Epithelial cell of esophagus (primary cell): ENCODE measurements at regions not wholly inside any gene's neighbourhood (a gene's known extent, or its start where the extent isn't known, plus 50 kb on each side); places are given as distances from the start of the nearest gene placed in this dataset.
A peak's percentile ranks its signal among the peaks of the same experiment; 100 is the strongest.

Experiments
- DNase-seq: peaks from one replicate; pipeline ENCODE4 v3.0.0; 2010; ENCODE audit warnings: low read depth
- H3K4me3 ChIP-seq: 2 replicates; pipeline ENCODE4 v1.5.1; 2011; ENCODE audit warnings: mild to moderate bottlenecking, low read length, control low read depth
- TF ChIP-seq, protein P1 (sequence below): IDR thresholded peaks from 2 replicates; pipeline ENCODE4 v1.5.1; 2011; ENCODE audit warnings: low read depth, mild to moderate bottlenecking, low read length, control low read depth, inconsistent platforms; ENCODE audit not compliant: insufficient read depth; ENCODE audit errors: missing control alignments

DNA sequence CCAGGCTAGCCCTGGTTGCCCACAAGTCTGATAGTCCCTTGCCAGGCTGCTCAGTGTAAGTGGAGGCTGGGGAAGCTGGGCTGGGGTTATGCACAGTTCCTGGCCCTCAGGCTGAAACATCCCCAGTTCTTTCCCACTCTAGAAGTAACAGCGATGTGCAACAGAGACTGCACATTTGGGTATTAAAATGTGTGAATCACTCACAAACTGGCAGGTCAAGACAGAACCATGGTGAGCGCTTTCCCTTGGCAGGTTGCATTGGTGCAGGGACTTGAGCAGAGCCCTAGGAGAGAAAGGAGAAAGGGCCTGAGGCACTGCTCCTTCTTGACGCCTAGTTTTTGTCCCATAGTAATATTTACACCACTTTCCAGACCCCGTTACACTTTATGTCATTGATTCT lies 56.1 kb upstream of the SLC35B4 start:
- no peak overlapping the region for H3K4me3 ChIP-seq
- TF ChIP-seq, protein P1, sequence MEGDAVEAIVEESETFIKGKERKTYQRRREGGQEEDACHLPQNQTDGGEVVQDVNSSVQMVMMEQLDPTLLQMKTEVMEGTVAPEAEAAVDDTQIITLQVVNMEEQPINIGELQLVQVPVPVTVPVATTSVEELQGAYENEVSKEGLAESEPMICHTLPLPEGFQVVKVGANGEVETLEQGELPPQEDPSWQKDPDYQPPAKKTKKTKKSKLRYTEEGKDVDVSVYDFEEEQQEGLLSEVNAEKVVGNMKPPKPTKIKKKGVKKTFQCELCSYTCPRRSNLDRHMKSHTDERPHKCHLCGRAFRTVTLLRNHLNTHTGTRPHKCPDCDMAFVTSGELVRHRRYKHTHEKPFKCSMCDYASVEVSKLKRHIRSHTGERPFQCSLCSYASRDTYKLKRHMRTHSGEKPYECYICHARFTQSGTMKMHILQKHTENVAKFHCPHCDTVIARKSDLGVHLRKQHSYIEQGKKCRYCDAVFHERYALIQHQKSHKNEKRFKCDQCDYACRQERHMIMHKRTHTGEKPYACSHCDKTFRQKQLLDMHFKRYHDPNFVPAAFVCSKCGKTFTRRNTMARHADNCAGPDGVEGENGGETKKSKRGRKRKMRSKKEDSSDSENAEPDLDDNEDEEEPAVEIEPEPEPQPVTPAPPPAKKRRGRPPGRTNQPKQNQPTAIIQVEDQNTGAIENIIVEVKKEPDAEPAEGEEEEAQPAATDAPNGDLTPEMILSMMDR: no peak
- peak; percentile 83 for DNase-seq

DNA sequence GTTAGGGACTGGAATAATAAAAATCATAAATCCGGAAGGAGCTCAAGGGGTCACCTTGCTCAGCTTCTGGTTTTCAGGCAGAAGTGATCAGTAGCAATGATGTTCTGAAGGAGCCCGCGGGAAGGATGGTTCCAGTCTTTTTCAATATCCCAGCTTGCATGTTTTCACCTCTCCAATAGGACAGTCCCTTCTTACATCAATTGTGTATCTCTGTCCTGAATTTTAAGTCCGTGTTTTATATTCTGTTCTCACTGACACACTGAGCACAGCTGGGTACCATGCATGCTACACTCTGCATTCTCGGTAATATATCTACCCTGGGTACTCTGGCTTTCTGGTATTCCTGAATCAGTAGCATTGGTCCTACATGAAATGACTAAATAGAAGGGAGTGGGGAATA lies 55.2 kb upstream of the SLC35B4 start:
- DNase-seq: no peak
- no peak overlapping the region for H3K4me3 ChIP-seq
- TF ChIP-seq, protein P1: no peak

DNA sequence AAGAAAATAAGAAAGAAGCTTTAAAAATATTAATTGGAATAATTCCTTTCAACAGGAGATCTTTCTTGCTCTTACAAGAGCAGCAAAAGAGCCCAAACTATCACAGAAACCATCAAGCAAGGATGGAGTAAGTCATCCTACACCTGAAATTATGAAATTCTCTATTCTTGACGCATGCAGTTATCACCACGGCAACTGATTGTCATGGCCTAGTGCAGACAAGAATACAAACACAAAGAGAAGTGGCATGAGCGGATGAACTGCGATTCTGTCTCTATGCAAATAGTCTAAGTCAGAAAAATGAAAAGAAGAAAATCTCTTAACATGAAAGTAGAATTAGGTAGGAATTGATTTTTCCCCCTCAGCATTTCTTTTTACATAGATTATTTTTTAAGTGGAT lies 54.8 kb upstream of the SLC35B4 start:
- no peak overlapping the region for H3K4me3 ChIP-seq
- TF ChIP-seq, protein P1: no peak
- peak; percentile 30 for DNase-seq

DNA sequence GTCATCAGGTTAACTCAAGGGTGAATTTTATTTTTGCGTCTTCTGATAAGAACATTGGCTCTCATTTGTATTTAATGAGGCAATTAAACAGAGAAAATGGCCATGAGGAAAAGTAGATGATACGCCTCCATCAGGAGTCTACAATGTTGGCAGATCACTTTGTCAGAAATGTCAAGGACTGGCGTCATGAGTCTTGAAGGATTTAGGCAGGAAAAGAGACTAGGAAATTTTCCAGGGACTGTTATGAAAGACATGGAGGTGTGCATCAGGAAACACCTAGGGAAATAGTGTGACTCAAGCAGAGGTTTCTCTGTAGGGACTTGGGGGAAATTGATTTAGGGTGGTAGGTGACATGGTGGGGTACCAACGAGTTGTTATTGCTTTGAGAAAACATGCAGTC lies 53.4 kb upstream of the SLC35B4 start:
- DNase-seq: no peak
- TF ChIP-seq, protein P1: no peak
- no peak overlapping the region for H3K4me3 ChIP-seq

DNA sequence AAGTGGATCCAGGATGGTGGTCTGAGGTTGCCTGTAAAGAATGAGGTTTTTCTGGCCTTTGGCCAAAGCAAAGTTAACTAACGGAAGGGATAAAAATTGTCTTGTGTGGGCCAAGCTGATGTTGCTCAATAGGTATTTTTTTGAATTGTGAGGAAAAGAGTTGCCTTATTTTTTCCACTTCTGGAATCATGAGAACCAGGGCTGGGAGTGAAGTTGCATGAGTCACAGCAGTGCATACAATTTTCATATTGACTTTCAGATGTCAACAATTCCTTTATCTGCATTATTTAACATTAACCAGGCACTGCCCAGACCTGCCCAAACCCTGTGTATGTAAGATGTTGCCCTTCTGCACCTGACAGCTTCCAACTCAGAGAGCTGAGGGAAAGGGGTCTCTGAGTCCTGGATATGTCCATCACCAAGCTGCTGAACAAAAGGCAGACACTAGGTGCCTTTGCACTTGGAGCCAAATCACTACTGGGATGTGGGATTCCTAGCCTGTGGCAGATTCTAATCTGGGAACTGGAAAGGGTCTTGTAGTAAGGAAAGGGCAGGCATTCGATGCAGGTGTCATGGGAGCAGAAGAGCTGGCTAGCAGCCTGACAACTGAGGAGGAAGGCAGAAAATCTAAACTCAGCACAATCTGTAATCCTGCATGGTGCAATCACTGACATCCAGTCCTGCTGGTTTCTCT lies 52.3 kb upstream of the SLC35B4 start:
- no peak overlapping the region for H3K4me3 ChIP-seq
- TF ChIP-seq, protein P1: no peak
- DNase-seq: peak; percentile 90

DNA sequence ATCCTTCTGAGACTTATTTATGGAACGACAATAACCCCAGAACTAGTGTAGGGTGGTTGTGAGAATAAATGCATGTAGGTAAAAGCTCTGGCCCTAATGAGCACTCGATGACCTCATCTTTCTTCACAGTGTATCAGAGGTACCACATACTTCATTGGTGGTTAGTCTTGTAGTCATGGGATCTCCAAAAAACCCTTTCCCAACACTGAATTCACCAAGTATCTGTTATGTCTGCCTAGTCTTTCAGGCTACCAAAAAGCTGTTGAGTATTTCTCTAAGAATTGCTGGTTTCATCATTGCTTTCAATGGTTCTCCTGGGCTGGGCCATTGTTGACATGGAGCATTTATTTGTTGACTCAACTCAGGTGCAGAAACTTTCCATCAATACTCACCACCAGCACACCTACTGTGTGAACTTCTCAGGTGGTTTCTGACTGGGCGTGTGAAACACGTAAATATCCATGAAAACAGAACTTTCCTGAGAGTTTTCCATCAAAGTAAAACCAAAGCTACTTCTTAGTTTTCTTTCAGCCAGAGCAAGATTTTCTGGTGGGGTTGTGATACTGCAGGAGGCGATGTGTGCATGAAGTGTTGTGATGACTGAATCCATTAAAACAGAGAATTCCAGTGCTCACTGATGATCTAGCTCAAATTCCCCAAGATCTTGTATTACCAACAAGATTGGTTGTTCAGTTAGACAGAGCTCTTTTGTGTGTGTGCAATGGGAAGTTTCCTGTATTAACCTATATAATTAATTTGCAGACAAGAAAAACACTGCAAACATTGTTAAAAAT lies 51.4 kb upstream of the SLC35B4 start:
- no peak overlapping the region for H3K4me3 ChIP-seq
- peak; percentile 72 for DNase-seq
- TF ChIP-seq, protein P1: no peak
